Colonic mucosa (tissue), 4 donors: ENCODE measurements at regions not wholly inside any gene's neighbourhood (a gene's known extent, or its start where the extent isn't known, plus 50 kb on each side); places are given as distances from the start of the nearest gene placed in this dataset.

Experiments used
- DNase-seq: peaks from one replicate; pipeline ENCODE4 v3.0.0-alpha.2; 2020
- H3K27ac ChIP-seq: fragments of 200-600 bp; one replicate; pipeline ENCODE4 v1.8.0; 2021
- H3K27me3 ChIP-seq: fragments of 200-600 bp; one replicate; pipeline ENCODE4 v1.8.0; 2021
- H3K36me3 ChIP-seq: fragments of 200-600 bp; one replicate; pipeline ENCODE4 v1.8.0; 2021
- H3K4me1 ChIP-seq: fragments of 200-600 bp; one replicate; pipeline ENCODE4 v1.8.0; 2021; ENCODE audit warnings: mild to moderate bottlenecking
- H3K4me3 ChIP-seq: fragments of 200-600 bp; one replicate; pipeline ENCODE4 v1.8.0; 2021
- H3K9ac ChIP-seq, 2 donors: one replicate each; pipeline ENCODE4 v1.7.0; 2013; ENCODE audit warnings: control low read depth in 2 of 2, low read depth in 2 of 2, low read length in 2 of 2
- H3K9me3 ChIP-seq: fragments of 200-600 bp; one replicate; pipeline ENCODE4 v1.8.0; 2021
- intact Hi-C: fragments of 100-400 bp; cut with DNase I; formaldehyde crosslinking; loops from one replicate; pipeline ENCODE4 v1.14.1; 2022
- TF ChIP-seq, protein P1 (sequence below): fragments of 200-600 bp; IDR thresholded peaks from one replicate; pipeline ENCODE4 v1.8.0; 2022; ENCODE audit warnings: antibody characterized with exemption, mild to moderate bottlenecking
- donor health status: healthy.
- donor health status: DM: no; HTN: no; CAD: no.
- donor health status: DM: no; HTN: no; CAD: no.

DNA sequence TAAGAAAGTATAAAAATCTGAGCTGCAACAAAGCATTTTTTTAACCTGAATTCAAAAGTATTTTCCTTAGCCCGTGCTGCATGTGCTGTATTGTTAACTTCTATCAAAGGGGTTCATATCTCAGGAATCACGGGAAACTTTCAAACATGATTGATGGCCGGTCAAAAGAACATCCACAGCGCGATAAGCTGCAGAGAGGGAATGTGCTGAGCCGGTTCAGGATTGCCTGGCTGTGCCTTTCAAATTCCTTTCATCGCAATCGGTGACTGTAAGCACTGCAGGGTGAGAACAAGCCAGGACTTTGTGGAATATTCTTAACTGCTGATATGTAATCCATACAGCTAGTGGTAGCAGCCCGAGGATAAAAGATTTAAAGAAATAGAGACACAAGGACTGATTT lies 210.9 kb upstream of the NOCT start:
- intact Hi-C loops = no loop called here
- TF ChIP-seq, protein P1, sequence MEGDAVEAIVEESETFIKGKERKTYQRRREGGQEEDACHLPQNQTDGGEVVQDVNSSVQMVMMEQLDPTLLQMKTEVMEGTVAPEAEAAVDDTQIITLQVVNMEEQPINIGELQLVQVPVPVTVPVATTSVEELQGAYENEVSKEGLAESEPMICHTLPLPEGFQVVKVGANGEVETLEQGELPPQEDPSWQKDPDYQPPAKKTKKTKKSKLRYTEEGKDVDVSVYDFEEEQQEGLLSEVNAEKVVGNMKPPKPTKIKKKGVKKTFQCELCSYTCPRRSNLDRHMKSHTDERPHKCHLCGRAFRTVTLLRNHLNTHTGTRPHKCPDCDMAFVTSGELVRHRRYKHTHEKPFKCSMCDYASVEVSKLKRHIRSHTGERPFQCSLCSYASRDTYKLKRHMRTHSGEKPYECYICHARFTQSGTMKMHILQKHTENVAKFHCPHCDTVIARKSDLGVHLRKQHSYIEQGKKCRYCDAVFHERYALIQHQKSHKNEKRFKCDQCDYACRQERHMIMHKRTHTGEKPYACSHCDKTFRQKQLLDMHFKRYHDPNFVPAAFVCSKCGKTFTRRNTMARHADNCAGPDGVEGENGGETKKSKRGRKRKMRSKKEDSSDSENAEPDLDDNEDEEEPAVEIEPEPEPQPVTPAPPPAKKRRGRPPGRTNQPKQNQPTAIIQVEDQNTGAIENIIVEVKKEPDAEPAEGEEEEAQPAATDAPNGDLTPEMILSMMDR = no peak
- no peaks in the 10 kb centered on the region for H3K27me3 ChIP-seq
- H3K9me3 ChIP-seq = no peaks in the 10 kb centered on the region
- no peak overlapping the region for H3K27ac ChIP-seq
- no peak overlapping the region for H3K4me3 ChIP-seq
- no peaks in the 10 kb centered on the region for H3K36me3 ChIP-seq
- no peaks in the 10 kb centered on the region for H3K4me1 ChIP-seq
- H3K9ac ChIP-seq = no peak overlapping the region
- no peak for DNase-seq

DNA sequence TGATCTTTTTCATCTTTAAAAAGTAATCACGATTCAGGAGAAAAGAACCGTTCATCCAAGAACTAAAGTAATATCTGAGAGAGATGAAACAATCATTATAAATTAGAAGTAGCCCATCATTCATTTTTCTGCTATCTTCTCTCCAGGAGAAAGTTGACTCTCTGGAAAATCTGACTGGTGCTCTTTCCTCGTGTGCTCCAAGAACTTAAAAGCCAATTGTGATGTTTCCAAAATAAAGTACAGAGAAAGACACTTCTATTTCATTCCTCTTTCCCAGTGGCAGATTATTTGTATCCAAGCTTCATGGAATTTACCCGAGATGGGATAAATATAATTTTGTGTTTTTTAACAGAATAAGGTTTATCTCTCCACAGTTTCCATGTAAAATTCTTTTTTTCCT lies 212.5 kb upstream of the NOCT start:
- no peaks in the 10 kb centered on the region for H3K4me1 ChIP-seq
- H3K9me3 ChIP-seq = no peaks in the 10 kb centered on the region
- H3K27ac ChIP-seq = no peak overlapping the region
- H3K4me3 ChIP-seq = no peak overlapping the region
- intact Hi-C loops = no loop called here
- no peak overlapping the region for H3K9ac ChIP-seq
- TF ChIP-seq, protein P1 = no peak
- no peaks in the 10 kb centered on the region for H3K27me3 ChIP-seq
- no peaks in the 10 kb centered on the region for H3K36me3 ChIP-seq
- DNase-seq = no peak

DNA sequence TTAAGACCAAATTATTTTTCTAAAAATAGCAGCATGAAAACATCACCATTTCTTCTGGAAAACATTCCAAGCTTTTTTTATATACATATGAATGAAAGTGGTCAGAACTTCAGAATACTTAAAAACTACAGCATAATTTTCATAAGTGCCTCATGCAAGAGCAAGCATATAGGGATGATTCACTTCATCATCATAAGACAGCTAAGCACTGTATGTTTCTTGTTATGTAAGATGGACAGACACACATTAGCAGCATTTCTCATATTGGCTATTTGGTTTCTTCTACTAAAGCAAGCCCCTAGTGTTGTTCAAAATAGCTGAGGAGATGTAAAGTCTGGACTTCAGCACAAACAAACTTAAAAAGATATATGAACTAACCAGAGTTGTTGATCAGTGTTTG lies 213.1 kb upstream of the NOCT start:
- H3K9me3 ChIP-seq = no peaks in the 10 kb centered on the region
- DNase-seq = no peak
- H3K4me1 ChIP-seq = no peaks in the 10 kb centered on the region
- intact Hi-C loops = no loop called here
- no peaks in the 10 kb centered on the region for H3K27me3 ChIP-seq
- no peak overlapping the region for H3K4me3 ChIP-seq
- no peak overlapping the region for H3K9ac ChIP-seq
- TF ChIP-seq, protein P1 = no peak
- no peak overlapping the region for H3K27ac ChIP-seq
- no peaks in the 10 kb centered on the region for H3K36me3 ChIP-seq

DNA sequence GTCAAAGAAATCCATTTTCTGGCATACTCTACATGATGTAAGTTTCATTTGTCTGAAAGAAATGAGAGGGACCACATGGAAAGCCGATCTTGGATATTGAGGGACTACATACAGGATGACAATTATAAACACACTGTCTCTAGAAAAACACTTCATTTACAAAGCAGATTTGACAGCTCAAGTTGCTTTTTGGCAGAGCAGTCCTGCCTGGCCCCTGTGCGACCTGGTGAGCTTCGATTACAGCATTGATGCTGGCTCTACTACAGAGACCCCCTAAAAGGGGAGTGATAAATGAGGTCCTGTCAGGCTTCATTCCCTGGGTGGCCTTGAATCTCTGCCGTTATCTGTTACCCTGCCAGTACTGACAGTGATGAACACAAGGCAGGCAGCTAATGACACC lies 215.2 kb upstream of the NOCT start:
- H3K4me1 ChIP-seq = no peaks in the 10 kb centered on the region
- no peak overlapping the region for H3K27ac ChIP-seq
- no peaks in the 10 kb centered on the region for H3K36me3 ChIP-seq
- intact Hi-C loops = no loop called here
- DNase-seq = no peak
- no peak overlapping the region for H3K9ac ChIP-seq
- TF ChIP-seq, protein P1 = no peak
- H3K4me3 ChIP-seq = no peak overlapping the region
- H3K27me3 ChIP-seq = no peaks in the 10 kb centered on the region
- no peaks in the 10 kb centered on the region for H3K9me3 ChIP-seq

DNA sequence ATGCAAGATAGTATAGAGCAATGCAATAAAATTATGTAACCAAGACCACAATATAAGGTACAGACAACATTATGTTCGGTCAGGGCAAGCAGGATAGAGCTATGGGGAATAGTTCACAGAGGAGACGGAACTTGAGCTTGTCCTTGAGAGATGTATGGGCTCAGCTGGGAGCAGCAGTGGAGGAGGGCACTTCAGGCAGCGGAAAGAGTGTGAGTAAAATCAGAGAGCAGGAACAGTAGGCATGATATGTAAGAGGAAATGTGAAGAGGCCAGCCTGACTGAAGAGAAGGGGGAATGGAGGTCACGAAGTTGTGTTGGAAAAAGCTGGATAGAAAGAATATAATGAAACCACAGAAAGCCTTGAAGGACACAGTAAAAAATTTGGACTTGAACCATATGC lies 217.2 kb upstream of the NOCT start:
- no peaks in the 10 kb centered on the region for H3K36me3 ChIP-seq
- H3K4me1 ChIP-seq = no peaks in the 10 kb centered on the region
- no peaks in the 10 kb centered on the region for H3K9me3 ChIP-seq
- no peak for DNase-seq
- intact Hi-C loops = no loop called here
- H3K4me3 ChIP-seq = no peak overlapping the region
- H3K27ac ChIP-seq = no peak overlapping the region
- H3K27me3 ChIP-seq = no peaks in the 10 kb centered on the region
- TF ChIP-seq, protein P1 = no peak
- H3K9ac ChIP-seq = no peak overlapping the region

DNA sequence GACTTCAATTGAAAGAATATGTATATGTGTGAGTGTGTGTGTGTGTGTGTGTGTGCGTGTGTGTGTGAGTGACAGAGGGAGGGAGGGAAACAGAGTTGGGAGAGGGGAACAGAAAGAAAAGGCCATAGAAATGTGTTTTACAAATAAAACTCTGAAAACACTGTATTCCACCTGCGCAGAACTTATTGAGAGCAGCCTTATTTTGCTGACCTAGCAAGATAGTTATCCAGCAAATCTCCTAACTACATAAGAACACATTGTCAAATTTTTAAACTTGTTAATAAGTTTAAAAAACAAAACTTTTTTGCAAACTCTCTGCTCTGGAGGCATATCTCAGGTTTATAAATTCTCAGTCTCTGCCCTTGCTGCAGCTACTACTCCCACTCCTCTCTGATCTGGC lies 217.9 kb upstream of the NOCT start:
- no peak overlapping the region for H3K9ac ChIP-seq
- no peak overlapping the region for H3K4me3 ChIP-seq
- intact Hi-C loops = no loop called here
- H3K27ac ChIP-seq = no peak overlapping the region
- H3K4me1 ChIP-seq = no peaks in the 10 kb centered on the region
- H3K27me3 ChIP-seq = no peaks in the 10 kb centered on the region
- TF ChIP-seq, protein P1 = no peak
- H3K9me3 ChIP-seq = no peaks in the 10 kb centered on the region
- no peaks in the 10 kb centered on the region for H3K36me3 ChIP-seq
- DNase-seq = no peak
